HepG2 (cell line): ENCODE measurements at regions not wholly inside any gene's neighbourhood (a gene's known extent, or its start where the extent isn't known, plus 50 kb on each side); places are given as distances from the start of the nearest gene placed in this dataset.

Experiments used
- ATAC-seq: fragments of 200-7000 bp; cut with Tn5 transposase; 3 replicates; pipeline ENCODE4 v1.9.1; 2020; ENCODE audit warnings: mild to moderate bottlenecking, moderate library complexity
- BruUV-seq: library from RNA; stranded (reverse); fragments of 400-500 nt; replicated peaks from 2 replicates; lab custom pipeline; 2021; lab: Mats Ljungman, UMichigan
- CTCF ChIA-PET: fragments of 300-600 bp; formaldehyde crosslinking; extraction: SDS; loops from one replicate; lab custom pipeline; 2021; ENCODE audit warnings: low total read pairs, inconsistent platforms, low intra/inter-chr PET ratio; lab: Yijun Ruan, JAX
- POLR2A ChIA-PET: fragments of 350-600 bp; sonication (Branson Sonifier 250); formaldehyde crosslinking; loops from one replicate; lab custom pipeline; 2020; ENCODE audit warnings: antibody characterized with exemption, inconsistent platforms; lab: Yijun Ruan, JAX
- DNase-seq: peaks from one replicate; pipeline ENCODE4 v3.0.0-alpha.2; 2015; ENCODE audit warnings: low spot score
- FAIRE-seq: peaks from 3 replicates; lab custom pipeline; 2011; peaks lifted over from hg19 to GRCh38; lab: Jason Lieb, UNC
- H2AFZ ChIP-seq: one replicate; pipeline ENCODE4 v1.6.1; 2011; ENCODE audit warnings: low read length, inconsistent platforms
- H3K27ac ChIP-seq: fragments of 300-600 bp; 3 replicates; pipeline ENCODE4 v1.8.0; 2011; ENCODE audit warnings: mixed run types, mild to moderate bottlenecking, mixed read lengths, low read length, inconsistent platforms; ENCODE audit not compliant: insufficient read depth; ENCODE audit errors: extremely low read length
- H3K27me3 ChIP-seq, 2 experiments: fragments of 200-600 bp in 1 of 2; 2 replicates in 1 of 2; 3 replicates in 1 of 2; pipeline versions ENCODE4 v1.6.0 to v1.8.0; 2011; ENCODE audit warnings: low read length in 2 of 2, mild to moderate bottlenecking in 2 of 2, moderate library complexity in 2 of 2, inconsistent platforms in 1 of 2; ENCODE audit not compliant: insufficient read depth in 2 of 2, control insufficient read depth in 1 of 2
- H3K36me3 ChIP-seq, 2 experiments: fragments of 200-600 bp in 1 of 2; replicated peaks in 1 of 2; 2 replicates in 1 of 2; 3 replicates in 1 of 2; pipeline versions ENCODE4 v1.5.1 to v1.8.0; 2011; ENCODE audit warnings: low read length in 2 of 2, inconsistent platforms in 1 of 2; ENCODE audit not compliant: insufficient read depth in 2 of 2, control insufficient read depth in 1 of 2
- H3K4me1 ChIP-seq: 2 replicates; pipeline ENCODE4 v1.5.1; 2012; ENCODE audit warnings: low read length, inconsistent platforms; ENCODE audit not compliant: insufficient read depth
- H3K4me2 ChIP-seq: 2 replicates; pipeline ENCODE4 v1.6.0; 2011; ENCODE audit warnings: low read depth, low read length, inconsistent platforms
- H3K4me3 ChIP-seq, 3 experiments: fragments of 200-600 bp in 1 of 3; sonication (generic), shearing (Covaris generic) in 1 of 3; replicated peaks in 1 of 3; 2 replicates each; pipeline ENCODE4 v1.5.1; 2011 to 2016; ENCODE audit warnings: low read length in 3 of 3, inconsistent platforms in 2 of 3, low read depth in 2 of 3, mild to moderate bottlenecking in 2 of 3, control low read depth in 1 of 3, mixed read lengths in 1 of 3; ENCODE audit not compliant: insufficient read depth in 1 of 3
- H3K79me2 ChIP-seq: one replicate; pipeline ENCODE4 v1.6.1; 2011; ENCODE audit warnings: low read length, inconsistent platforms; ENCODE audit not compliant: insufficient read depth
- H3K9ac ChIP-seq: 2 replicates; pipeline ENCODE4 v1.6.0; 2011; ENCODE audit warnings: mild to moderate bottlenecking, low read depth, low read length, inconsistent platforms; ENCODE audit not compliant: insufficient read depth
- H3K9me3 ChIP-seq: 2 replicates; pipeline ENCODE4 v1.5.1; 2012; ENCODE audit warnings: mild to moderate bottlenecking, low read length
- H4K20me1 ChIP-seq: 2 replicates; pipeline ENCODE4 v1.6.0; 2011; ENCODE audit warnings: inconsistent platforms, mild to moderate bottlenecking, low read length, moderate library complexity; ENCODE audit not compliant: insufficient read depth
- ATAD3A ChIP-seq: sonication (generic); formaldehyde crosslinking; IDR thresholded peaks from 2 replicates; pipeline ENCODE4 v1.4.0; 2020; ENCODE audit warnings: missing genetic modification reagents
- MTA1 ChIP-seq: sonication (generic); formaldehyde crosslinking; IDR thresholded peaks from 2 replicates; pipeline ENCODE4 v1.4.0; 2020; ENCODE audit warnings: missing genetic modification reagents, mild to moderate bottlenecking, borderline replicate concordance
- MTERF4 ChIP-seq: sonication (generic); formaldehyde crosslinking; IDR thresholded peaks from 2 replicates; pipeline ENCODE4 v1.8.0; 2023; ENCODE audit warnings: mild to moderate bottlenecking, missing genetic modification reagents
- NFKBIZ ChIP-seq: IDR thresholded peaks from 2 replicates; pipeline ENCODE4 v1.6.1; 2018; ENCODE audit warnings: missing genetic modification reagents, missing compliant biosample characterization
- NR1H2 ChIP-seq: sonication (generic); formaldehyde crosslinking; IDR thresholded peaks from 2 replicates; pipeline ENCODE4 v1.8.1; 2022; ENCODE audit warnings: low read depth, missing genetic modification reagents, borderline replicate concordance
- SP4 ChIP-seq: sonication (generic); formaldehyde crosslinking; IDR thresholded peaks from 2 replicates; pipeline ENCODE4 v1.8.1; 2023; ENCODE audit warnings: mild to moderate bottlenecking, missing genetic modification reagents
- SRSF9 ChIP-seq: fragments of 200-400 bp; formaldehyde crosslinking; IDR thresholded peaks from 2 replicates; pipeline ENCODE4 v1.6.1; 2018; ENCODE audit warnings: borderline replicate concordance, mild to moderate bottlenecking, low read depth, low read length; ENCODE audit not compliant: insufficient read depth, poor library complexity, severe bottlenecking
- ZBTB7B ChIP-seq: sonication (generic); formaldehyde crosslinking; IDR thresholded peaks from 2 replicates; pipeline ENCODE4 v1.4.0; 2020; ENCODE audit warnings: missing genetic modification reagents
- WGBS: methylation state at CpG from one replicate; pipeline ENCODE4 v1.1.6; 2017; ENCODE audit warnings: low lambda C conversion rate; 5-methylcytosine and 5-hydroxymethylcytosine counted together
- in situ Hi-C: cut with HindIII; loops from 2 replicates; pipeline ENCODE4 v1.10.0; 2017; ENCODE audit warnings: low pct_unique_long_range_greater_than_20kb; ENCODE audit not compliant: extremely low pct_ligation_motif_present
- intact Hi-C: fragments of 100-400 bp; cut with micrococcal nuclease; formaldehyde crosslinking; loops from one replicate; pipeline ENCODE4 v1.10.0; 2022; ENCODE audit not compliant: unreplicated experiment
- TF ChIP-seq, protein P1 (sequence below): sonication (generic); formaldehyde crosslinking; IDR thresholded peaks from one replicate; pipeline ENCODE4 v1.5.1; 2020; ENCODE audit warnings: mild to moderate bottlenecking, missing genetic modification reagents; ENCODE audit errors: not compliant biosample characterization
- TF ChIP-seq, protein P2 (sequence below): sonication (generic); formaldehyde crosslinking; IDR thresholded peaks from 2 replicates; pipeline ENCODE4 v1.5.0; 2020; ENCODE audit warnings: mild to moderate bottlenecking, missing genetic modification reagents, borderline replicate concordance

GRCh38 chr3:53978386-53978785, 86.7 kb upstream of the SELENOK start (continued):
- TF ChIP-seq ZBTB7B = no peak

- H3K9me3 ChIP-seq = peaks cover 21% of the 10 kb centered on the region
- no peaks in the 10 kb centered on the region for H3K36me3 ChIP-seq
- no peaks in the 10 kb centered on the region for H3K79me2 ChIP-seq
- BruUV-seq = no TSS peak
- no peak overlapping the region for H3K4me3 ChIP-seq
- H3K4me1 ChIP-seq = no peaks in the 10 kb centered on the region
- DNase-seq (no peak), ATAC-seq (no peak), FAIRE-seq (no peak)
- no peak overlapping the region for H3K9ac ChIP-seq
- 21% methylated on average over 2 of the region's 2 CpGs for WGBS
- in situ Hi-C loops = no loop called here
- POLR2A ChIA-PET = no interaction called here
- H3K27ac ChIP-seq = no peak overlapping the region
- CTCF ChIA-PET = no interaction called here
- H3K4me2 ChIP-seq = no peak overlapping the region
- intact Hi-C loops = no loop called here
- H2AFZ ChIP-seq = no peak overlapping the region
- H3K27me3 ChIP-seq = peaks cover 0 to 8% of the 10 kb centered on the region in 2 experiments; a peak in 1 of 5 replicates
- no peaks in the 10 kb centered on the region for H4K20me1 ChIP-seq
- TF ChIP-seq ATAD3A = no peak
- TF ChIP-seq, protein P1, sequence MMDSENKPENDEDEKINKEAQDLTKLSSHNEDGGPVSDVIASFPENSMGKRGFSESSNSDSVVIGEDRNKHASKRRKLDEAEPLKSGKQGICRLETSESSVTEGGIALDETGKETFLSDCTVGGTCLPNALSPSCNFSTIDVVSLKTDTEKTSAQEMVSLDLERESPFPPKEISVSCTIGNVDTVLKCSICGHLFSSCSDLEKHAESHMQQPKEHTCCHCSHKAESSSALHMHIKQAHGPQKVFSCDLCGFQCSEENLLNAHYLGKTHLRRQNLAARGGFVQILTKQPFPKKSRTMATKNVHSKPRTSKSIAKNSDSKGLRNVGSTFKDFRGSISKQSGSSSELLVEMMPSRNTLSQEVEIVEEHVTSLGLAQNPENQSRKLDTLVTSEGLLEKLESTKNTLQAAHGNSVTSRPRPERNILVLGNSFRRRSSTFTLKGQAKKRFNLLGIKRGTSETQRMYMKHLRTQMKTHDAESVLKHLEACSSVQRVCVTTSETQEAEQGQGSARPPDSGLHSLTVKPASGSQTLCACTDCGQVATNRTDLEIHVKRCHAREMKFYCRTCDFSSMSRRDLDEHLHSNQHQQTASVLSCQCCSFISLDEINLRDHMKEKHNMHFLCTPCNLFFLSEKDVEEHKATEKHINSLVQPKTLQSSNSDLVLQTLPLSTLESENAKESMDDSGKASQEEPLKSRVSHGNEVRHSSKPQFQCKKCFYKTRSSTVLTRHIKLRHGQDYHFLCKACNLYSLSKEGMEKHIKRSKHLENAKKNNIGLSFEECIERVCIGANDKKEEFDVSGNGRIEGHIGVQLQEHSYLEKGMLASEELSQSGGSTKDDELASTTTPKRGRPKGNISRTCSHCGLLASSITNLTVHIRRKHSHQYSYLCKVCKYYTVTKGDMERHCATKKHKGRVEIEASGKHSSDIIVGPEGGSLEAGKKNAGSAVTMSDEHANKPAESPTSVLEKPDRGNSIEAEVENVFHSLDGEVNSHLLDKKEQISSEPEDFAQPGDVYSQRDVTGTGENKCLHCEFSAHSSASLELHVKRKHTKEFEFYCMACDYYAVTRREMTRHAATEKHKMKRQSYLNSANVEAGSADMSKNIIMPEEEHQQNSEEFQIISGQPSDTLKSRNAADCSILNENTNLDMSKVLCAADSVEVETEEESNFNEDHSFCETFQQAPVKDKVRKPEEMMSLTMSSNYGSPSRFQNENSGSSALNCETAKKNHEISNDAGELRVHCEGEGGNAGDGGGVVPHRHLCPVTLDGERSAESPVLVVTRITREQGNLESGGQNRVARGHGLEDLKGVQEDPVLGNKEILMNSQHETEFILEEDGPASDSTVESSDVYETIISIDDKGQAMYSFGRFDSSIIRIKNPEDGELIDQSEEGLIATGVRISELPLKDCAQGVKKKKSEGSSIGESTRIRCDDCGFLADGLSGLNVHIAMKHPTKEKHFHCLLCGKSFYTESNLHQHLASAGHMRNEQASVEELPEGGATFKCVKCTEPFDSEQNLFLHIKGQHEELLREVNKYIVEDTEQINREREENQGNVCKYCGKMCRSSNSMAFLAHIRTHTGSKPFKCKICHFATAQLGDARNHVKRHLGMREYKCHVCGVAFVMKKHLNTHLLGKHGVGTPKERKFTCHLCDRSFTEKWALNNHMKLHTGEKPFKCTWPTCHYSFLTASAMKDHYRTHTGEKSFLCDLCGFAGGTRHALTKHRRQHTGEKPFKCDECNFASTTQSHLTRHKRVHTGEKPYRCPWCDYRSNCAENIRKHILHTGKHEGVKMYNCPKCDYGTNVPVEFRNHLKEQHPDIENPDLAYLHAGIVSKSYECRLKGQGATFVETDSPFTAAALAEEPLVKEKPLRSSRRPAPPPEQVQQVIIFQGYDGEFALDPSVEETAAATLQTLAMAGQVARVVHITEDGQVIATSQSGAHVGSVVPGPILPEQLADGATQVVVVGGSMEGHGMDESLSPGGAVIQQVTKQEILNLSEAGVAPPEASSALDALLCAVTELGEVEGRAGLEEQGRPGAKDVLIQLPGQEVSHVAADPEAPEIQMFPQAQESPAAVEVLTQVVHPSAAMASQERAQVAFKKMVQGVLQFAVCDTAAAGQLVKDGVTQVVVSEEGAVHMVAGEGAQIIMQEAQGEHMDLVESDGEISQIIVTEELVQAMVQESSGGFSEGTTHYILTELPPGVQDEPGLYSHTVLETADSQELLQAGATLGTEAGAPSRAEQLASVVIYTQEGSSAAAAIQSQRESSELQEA (CRISPR knock-in tag) = no peak
- TF ChIP-seq NR1H2 (CRISPR knock-in tag) = no peak
- no peak for TF ChIP-seq NFKBIZ (CRISPR knock-in tag)
- TF ChIP-seq SRSF9 = no peak
- no peak for TF ChIP-seq SP4 (CRISPR knock-in tag)
- TF ChIP-seq, protein P2, sequence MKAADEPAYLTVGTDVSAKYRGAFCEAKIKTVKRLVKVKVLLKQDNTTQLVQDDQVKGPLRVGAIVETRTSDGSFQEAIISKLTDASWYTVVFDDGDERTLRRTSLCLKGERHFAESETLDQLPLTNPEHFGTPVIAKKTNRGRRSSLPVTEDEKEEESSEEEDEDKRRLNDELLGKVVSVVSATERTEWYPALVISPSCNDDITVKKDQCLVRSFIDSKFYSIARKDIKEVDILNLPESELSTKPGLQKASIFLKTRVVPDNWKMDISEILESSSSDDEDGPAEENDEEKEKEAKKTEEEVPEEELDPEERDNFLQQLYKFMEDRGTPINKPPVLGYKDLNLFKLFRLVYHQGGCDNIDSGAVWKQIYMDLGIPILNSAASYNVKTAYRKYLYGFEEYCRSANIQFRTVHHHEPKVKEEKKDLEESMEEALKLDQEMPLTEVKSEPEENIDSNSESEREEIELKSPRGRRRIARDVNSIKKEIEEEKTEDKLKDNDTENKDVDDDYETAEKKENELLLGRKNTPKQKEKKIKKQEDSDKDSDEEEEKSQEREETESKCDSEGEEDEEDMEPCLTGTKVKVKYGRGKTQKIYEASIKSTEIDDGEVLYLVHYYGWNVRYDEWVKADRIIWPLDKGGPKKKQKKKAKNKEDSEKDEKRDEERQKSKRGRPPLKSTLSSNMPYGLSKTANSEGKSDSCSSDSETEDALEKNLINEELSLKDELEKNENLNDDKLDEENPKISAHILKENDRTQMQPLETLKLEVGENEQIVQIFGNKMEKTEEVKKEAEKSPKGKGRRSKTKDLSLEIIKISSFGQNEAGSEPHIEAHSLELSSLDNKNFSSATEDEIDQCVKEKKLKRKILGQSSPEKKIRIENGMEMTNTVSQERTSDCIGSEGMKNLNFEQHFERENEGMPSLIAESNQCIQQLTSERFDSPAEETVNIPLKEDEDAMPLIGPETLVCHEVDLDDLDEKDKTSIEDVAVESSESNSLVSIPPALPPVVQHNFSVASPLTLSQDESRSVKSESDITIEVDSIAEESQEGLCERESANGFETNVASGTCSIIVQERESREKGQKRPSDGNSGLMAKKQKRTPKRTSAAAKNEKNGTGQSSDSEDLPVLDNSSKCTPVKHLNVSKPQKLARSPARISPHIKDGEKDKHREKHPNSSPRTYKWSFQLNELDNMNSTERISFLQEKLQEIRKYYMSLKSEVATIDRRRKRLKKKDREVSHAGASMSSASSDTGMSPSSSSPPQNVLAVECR = no peak
- no peak for TF ChIP-seq MTA1 (CRISPR knock-in tag)
- TF ChIP-seq MTERF4 = no peak
These were observed 83.7 kb upstream of the SELENOK start for GRCh38 chr3:53975382-53975781.
